Globus pallidus (tissue), 1 donor: ENCODE measurements at regions not wholly inside any gene's neighbourhood (a gene's known extent, or its start where the extent isn't known, plus 50 kb on each side); places are given as distances from the start of the nearest gene placed in this dataset.
"Not testable (repeated sequence)": the region's sequence is repeated elsewhere in the genome, so short reads cannot be mapped to it uniquely, and the experiment has no call there.

Experiments
- DNase-seq: peaks from one replicate; pipeline ENCODE4 v3.0.0-alpha.2; 2015; ENCODE audit warnings: low spot score

DNA sequence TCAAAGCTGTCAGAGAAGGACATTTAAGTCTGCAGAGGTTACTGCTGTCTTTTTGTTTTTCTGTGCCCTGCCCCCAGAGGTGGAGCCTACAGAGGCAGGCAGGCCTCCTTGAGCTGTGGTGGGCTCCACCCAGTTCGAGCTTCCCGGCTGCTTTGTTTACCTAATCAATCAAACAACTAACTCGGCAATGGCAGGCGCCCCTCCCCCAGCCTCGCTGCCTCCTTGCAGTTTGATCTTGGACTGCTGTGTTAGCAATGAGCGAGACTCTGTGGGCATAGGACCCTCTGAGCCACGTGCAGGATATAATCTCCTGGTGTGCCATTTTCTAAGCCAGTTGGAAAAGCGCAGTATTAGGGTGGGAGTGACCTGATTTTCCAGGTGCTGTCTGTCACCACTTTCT is 201.8 kb upstream of the ETAA1 start:
- DNase-seq: not testable (repeated sequence)

GRCh38 chr2:67201521-67201920 is 195.6 kb upstream of the ETAA1 start:
- DNase-seq: no peak

DNA sequence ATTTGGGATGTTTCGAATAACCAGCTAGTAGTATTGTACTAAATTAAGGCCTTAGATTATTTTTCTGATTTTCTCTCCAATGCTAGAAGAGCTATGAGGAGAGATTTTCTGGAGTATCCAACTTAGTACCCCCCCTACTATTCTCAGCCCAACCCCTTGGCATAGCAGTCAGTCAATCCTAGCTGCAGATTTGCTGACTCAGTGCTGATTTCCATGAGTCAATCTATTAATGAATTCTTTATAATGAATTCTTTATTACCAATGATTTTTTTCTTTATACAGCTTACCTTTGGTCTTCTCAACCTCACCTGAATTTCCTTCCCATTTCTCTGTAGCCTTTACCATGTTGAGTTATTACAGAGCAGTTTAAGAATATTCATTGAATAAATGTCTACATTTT is 192.8 kb upstream of the ETAA1 start:
- no peak for DNase-seq

- DNase-seq: no peak
Observed at GRCh38 chr2:67208887-67209500, 188.1 kb upstream of the ETAA1 start.

- DNase-seq: no peak
Observed at GRCh38 chr2:67210430-67210829, 186.7 kb upstream of the ETAA1 start.

- no peak for DNase-seq
Observed at GRCh38 chr2:67212203-67212602, 184.9 kb upstream of the ETAA1 start.

- no peak for DNase-seq
Observed at GRCh38 chr2:67213270-67213670, 183.9 kb upstream of the ETAA1 start.

- no peak for DNase-seq
Observed at GRCh38 chr2:67213677-67214402, 183.3 kb upstream of the ETAA1 start.

DNA sequence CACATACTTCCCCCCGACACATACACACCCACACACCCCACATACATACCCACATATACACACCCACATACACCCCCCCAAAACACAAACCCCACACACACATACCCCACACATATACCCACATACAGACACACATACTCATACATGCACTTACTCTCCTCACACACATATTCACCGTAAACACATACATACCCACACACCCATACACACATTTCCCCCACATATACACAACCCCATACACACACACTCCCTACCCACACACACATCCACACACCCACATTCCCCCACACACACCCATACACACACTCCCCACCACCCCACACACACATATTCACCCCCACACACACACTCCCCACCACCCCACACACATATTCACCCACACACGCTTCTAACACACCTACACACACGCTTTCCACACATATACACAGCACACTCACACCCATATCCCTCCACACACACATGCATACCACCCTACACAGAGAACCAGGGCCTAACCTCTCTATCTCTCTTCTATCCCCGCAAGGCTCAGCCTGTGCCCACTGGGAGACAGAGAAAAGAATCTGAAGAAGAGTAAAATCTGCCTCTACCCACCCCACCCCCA is 182.4 kb upstream of the ETAA1 start:
- no peak for DNase-seq

DNA sequence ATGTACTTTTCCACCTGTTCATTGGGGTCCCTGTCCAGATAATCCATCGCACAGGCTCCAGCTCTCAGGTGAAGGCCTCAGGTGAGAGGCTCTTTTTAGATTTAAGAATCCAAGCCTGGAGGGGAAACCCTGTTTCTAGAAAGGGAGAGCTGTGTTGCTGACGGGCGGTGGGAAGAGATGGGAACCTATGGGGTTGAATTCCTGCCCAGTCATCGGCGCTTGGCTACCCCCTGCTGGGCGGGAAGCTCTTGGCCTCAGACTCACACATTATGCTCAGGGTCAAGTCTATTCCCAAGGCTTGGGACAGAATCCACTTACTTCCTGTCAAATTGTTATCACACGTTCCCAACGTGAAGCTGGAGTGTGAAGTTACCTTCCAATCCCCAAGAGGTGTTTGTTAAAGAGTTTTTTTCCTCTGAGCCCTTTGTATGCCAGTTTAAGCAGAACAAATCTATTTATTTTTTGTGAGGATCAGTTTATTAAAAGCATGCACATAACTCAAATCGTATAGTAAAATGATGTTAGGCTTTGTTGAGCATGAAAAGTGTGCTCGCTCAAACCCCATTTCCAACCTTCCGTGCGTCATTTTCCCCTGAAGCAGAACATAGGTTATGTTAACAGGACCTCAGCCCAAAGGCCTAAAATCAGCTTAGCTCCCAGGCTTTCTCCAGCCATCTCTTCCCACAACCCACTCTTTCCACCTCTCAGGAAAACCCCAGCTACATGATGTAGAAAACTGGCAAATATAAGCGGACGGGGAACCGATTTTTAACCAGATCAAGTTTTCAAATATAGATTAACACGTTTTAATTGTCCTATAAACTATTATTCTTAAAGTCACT is 181.7 kb upstream of the ETAA1 start:
- no peak for DNase-seq

DNA sequence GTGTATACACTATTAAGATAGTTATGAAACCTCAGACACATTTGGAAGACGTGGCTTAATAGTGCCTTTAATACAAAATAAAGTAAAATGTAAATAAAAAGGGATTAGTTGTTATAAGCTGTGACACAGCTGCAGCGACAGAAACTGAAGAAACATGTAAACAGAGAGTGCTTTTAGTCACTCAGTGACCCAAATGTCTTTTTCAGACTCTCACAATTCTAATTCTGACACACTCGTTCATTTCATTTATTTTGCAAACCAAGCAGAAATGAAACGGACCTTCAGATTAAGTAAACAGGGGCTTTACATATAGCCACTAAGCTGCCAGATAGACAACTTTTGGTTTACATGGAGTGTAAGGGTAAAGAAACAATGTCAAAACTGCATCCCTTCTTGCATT is 181.0 kb upstream of the ETAA1 start:
- DNase-seq: no peak

DNA sequence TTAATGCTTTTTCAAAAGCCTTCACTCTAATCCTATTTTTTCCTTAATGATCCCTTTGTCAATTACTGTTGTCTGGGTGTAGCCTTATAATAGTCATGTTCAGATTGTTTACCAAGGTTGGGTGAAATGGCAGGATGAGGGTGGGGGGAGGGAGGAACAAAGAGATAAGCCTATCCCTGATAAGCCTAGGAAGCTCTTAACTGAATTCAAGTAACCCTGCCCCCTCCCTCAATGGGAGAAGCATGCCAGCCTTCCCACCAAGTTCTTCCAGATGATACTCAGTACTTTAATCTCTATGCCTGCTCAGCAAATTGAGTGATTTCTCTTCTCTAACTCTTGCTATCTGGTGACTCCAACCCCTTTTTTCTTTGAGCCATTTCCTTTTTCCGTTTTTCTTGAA is 180.3 kb upstream of the ETAA1 start:
- DNase-seq: no peak

- no peak for DNase-seq
Observed at GRCh38 chr2:67217398-67217797, 179.7 kb upstream of the ETAA1 start.

- no peak for DNase-seq
Observed at GRCh38 chr2:67218056-67218455, 179.1 kb upstream of the ETAA1 start.

DNA sequence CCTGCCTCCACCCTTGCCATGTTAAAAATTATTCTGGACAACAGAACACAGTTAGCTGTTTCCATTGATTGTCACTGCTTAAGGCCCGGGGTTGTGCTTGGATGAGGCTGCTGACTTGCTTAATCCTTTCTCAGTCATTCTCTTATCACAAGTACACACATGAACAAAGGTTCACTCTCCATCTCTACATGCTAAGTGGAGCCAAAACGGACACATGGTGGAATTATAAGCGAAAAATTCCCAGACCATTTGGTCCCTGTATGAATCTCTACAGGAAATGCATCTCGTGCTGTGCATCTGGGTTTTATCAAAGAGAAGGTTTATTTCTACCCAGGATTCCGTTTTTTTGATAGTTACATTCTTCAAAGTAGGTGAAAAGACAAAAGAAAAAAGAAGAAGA is 177.5 kb upstream of the ETAA1 start:
- DNase-seq: no peak

GRCh38 chr2:67221266-67221665 is 175.9 kb upstream of the ETAA1 start:
- no peak for DNase-seq

DNA sequence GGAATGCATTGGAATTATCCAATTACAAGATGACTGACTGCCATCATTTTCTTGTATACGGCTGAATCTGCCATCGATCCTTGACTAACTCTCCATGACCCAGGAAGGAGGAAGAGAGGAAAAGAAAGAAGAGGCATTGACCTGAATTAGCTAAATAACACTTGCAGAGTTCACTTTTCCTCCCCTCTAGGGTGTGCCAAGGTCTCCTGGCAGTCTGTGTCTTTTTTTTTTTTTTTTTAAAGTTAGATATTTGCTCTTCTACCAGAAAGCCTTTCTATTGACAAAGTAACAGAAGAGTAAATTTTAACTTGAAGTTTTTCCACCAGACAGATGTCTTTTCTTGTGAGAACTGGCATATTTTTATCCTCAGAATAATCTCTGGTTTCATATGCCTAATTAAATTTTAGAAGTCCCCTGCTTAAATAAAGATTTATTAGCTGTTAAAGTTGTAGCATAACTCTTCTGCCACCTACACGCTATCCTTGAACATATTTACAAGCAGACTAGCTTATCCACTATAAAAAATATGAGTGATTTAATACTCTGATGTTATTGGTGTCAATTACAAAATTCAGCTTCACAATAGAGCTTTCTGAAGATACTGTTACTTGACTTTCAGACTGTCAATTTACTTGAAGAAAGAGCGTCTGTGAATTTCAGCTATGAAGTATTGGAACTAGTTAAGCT is 171.7 kb upstream of the ETAA1 start:
- DNase-seq: no peak

- no peak for DNase-seq
Observed at GRCh38 chr2:67229706-67230105, 167.4 kb upstream of the ETAA1 start.

DNA sequence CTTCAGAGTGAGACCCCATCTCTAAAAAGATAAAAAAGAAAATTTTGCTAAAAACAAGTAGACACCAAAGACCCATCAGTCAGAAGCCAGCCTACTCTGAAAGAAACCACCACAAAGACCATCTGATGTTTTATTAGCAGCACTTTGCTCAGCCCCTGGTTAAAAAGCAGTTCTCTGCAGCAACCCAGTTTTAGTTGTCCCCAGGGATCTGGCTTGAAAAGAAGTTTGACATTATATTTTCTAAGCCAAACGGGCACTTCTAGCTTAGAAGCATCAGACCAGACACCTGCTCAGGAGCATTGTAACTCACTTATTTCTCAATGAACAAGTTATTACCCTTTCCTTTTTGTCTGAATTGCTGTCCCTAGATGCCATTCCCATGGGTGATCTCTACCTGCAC is 164.2 kb upstream of the ETAA1 start:
- DNase-seq: no peak

- DNase-seq: no peak
Observed at GRCh38 chr2:67234440-67234839, 162.7 kb upstream of the ETAA1 start.

GRCh38 chr2:67237288-67237687 is 159.8 kb upstream of the ETAA1 start:
- DNase-seq: no peak

DNA sequence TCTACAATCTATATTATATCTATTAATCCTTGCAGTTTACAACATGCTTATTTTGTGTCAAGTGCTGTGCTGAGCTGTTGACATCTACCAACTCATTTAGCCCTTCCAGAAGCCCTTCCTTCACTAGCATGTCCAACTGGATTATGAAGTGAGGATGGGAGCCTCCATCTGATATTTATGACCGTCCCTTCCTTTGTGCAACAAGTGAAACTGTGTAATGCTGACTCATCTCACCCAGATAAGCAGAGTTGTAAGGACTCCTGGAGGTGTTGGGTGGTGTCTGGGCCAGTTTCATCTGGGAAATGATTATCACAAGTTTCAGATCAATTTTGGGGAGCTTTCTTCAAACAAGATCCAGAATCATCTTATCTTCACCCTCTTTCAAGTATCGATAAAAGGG is 156.6 kb upstream of the ETAA1 start:
- DNase-seq: no peak
